GM23338 (cell line): ENCODE measurements at regions not wholly inside any gene's neighbourhood (a gene's known extent, or its start where the extent isn't known, plus 50 kb on each side); places are given as distances from the start of the nearest gene placed in this dataset.

Experiments
- CREB1 ChIP-seq: fragments of 250-450 bp; sonication (Bioruptor Pico); IDR thresholded peaks from 2 replicates; pipeline ENCODE4 v1.5.0; 2020; ENCODE audit warnings: low read depth, mild to moderate bottlenecking, moderate library complexity
- EZH2 ChIP-seq: fragments of 200-600 bp; sonication (generic); IDR thresholded peaks from one replicate; pipeline ENCODE4 v1.8.0; 2017; ENCODE audit warnings: antibody characterized with exemption, mild to moderate bottlenecking, low read depth; ENCODE audit not compliant: unreplicated experiment
- EZH2phosphoT487 ChIP-seq: fragments of 200-600 bp; sonication (generic); IDR thresholded peaks from one replicate; pipeline ENCODE4 v1.8.1; 2018; ENCODE audit warnings: antibody characterized with exemption; ENCODE audit not compliant: unreplicated experiment
- POLR2AphosphoS5 ChIP-seq: IDR thresholded peaks from 2 replicates; pipeline ENCODE4 v1.6.1; 2016; ENCODE audit warnings: antibody characterized with exemption, low read depth
- TF ChIP-seq, protein P1 (sequence below), 2 experiments: fragments of 200-600 bp in 1 of 2; sonication (generic) in 1 of 2; conservative IDR thresholded peaks; 2 replicates each; pipeline versions ENCODE4 v1.5.1 to v1.6.1; 2016 to 2017; ENCODE audit warnings: antibody characterized with exemption in 2 of 2, low read depth in 2 of 2, mild to moderate bottlenecking in 2 of 2, moderate library complexity in 1 of 2
- TF ChIP-seq, protein P2 (sequence below): IDR thresholded peaks from one replicate; pipeline ENCODE4 v1.6.1; 2018; ENCODE audit warnings: antibody characterized with exemption; ENCODE audit not compliant: unreplicated experiment
- TF ChIP-seq, protein P3 (sequence below): IDR thresholded peaks from 2 replicates; pipeline ENCODE4 v1.6.1; 2016; ENCODE audit warnings: antibody characterized with exemption

DNA sequence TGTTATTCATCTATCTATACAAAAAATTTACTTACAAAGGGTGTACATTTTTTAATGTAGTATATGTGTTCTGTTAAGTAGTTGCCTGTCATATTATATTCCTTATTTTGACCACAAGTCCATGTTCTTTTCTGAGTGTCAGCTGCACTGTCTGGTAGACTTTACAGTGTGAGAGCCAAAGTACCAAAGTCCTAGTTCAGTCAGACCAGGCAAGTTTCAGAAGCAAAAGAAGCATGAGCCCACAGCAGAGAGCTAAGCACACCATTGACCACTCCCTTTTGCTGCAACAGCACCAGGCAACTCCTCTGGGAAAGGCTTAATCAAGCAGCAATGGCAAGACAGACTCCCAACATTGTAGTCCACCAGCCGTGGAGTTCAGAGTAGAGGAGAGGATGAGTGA is 631.9 kb upstream of the PKN2 start:
- TF ChIP-seq, protein P1, sequence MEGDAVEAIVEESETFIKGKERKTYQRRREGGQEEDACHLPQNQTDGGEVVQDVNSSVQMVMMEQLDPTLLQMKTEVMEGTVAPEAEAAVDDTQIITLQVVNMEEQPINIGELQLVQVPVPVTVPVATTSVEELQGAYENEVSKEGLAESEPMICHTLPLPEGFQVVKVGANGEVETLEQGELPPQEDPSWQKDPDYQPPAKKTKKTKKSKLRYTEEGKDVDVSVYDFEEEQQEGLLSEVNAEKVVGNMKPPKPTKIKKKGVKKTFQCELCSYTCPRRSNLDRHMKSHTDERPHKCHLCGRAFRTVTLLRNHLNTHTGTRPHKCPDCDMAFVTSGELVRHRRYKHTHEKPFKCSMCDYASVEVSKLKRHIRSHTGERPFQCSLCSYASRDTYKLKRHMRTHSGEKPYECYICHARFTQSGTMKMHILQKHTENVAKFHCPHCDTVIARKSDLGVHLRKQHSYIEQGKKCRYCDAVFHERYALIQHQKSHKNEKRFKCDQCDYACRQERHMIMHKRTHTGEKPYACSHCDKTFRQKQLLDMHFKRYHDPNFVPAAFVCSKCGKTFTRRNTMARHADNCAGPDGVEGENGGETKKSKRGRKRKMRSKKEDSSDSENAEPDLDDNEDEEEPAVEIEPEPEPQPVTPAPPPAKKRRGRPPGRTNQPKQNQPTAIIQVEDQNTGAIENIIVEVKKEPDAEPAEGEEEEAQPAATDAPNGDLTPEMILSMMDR (conservative IDR thresholded peaks at IDR 0.05; ENCODE audit: low read depth in 2 of 2) = no peak
- TF ChIP-seq POLR2AphosphoS5 (no peak), EZH2 (no peak), EZH2phosphoT487 (no peak), CREB1 (CRISPR knock-in tag) (no peak)
- TF ChIP-seq, protein P2, sequence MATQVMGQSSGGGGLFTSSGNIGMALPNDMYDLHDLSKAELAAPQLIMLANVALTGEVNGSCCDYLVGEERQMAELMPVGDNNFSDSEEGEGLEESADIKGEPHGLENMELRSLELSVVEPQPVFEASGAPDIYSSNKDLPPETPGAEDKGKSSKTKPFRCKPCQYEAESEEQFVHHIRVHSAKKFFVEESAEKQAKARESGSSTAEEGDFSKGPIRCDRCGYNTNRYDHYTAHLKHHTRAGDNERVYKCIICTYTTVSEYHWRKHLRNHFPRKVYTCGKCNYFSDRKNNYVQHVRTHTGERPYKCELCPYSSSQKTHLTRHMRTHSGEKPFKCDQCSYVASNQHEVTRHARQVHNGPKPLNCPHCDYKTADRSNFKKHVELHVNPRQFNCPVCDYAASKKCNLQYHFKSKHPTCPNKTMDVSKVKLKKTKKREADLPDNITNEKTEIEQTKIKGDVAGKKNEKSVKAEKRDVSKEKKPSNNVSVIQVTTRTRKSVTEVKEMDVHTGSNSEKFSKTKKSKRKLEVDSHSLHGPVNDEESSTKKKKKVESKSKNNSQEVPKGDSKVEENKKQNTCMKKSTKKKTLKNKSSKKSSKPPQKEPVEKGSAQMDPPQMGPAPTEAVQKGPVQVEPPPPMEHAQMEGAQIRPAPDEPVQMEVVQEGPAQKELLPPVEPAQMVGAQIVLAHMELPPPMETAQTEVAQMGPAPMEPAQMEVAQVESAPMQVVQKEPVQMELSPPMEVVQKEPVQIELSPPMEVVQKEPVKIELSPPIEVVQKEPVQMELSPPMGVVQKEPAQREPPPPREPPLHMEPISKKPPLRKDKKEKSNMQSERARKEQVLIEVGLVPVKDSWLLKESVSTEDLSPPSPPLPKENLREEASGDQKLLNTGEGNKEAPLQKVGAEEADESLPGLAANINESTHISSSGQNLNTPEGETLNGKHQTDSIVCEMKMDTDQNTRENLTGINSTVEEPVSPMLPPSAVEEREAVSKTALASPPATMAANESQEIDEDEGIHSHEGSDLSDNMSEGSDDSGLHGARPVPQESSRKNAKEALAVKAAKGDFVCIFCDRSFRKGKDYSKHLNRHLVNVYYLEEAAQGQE = no peak
- TF ChIP-seq, protein P3, sequence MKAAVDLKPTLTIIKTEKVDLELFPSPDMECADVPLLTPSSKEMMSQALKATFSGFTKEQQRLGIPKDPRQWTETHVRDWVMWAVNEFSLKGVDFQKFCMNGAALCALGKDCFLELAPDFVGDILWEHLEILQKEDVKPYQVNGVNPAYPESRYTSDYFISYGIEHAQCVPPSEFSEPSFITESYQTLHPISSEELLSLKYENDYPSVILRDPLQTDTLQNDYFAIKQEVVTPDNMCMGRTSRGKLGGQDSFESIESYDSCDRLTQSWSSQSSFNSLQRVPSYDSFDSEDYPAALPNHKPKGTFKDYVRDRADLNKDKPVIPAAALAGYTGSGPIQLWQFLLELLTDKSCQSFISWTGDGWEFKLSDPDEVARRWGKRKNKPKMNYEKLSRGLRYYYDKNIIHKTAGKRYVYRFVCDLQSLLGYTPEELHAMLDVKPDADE = no peak
